ENCODE measurements at regions not wholly inside any gene's neighbourhood (a gene's known extent, or its start where the extent isn't known, plus 50 kb on each side); places are given as distances from the start of the nearest gene placed in this dataset.

DNA sequence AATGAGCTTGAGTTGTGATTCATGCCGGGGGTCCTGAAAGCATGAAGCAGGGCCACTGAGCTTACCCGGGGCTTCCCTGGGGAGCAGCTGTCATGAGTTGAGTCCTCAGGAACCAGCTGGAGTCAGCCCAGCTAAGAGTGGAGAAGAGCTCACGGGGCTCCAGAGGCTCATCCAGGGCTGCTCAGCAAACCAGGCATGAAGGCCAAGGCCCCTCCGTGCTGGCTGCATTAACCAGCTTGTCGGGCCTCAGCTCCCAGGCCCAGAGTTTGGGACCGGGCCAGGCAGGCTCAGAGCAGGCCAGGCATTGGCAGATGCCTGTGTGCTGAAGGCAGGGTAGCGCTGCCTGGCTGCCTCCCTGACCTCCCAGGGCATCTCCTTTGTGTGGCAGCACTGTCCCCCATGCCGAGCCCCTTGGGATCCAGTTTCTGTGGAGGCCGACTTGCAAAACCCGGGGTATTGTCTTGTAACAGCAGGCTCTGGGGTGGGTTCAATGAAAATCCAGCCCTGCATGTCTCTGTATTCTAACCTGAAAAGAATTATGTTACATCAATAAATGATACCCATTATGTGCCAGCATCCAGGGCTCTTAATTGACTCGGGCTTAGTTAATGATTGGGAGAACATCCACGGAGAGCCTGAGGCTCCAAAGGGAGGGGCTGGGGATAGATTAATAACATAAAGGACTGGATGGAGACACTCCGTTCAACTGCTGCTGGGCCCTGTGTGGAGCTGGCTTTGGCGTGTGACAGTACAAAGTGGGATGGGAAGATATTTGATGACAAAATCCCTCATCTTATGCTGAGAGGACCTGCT lies 68.0 kb upstream of the MSX1 start:
- dilution Hi-C loops (cut with MboI; ENCODE audit: extremely low pct_ligation_motif_present, low sequenced_read_pairs) (no loop called here), intact Hi-C loops (cut with micrococcal nuclease) (no loop called here)
- BruUV-seq (replicated peaks), result no TSS peak
- TF ChIP-seq, protein P1, sequence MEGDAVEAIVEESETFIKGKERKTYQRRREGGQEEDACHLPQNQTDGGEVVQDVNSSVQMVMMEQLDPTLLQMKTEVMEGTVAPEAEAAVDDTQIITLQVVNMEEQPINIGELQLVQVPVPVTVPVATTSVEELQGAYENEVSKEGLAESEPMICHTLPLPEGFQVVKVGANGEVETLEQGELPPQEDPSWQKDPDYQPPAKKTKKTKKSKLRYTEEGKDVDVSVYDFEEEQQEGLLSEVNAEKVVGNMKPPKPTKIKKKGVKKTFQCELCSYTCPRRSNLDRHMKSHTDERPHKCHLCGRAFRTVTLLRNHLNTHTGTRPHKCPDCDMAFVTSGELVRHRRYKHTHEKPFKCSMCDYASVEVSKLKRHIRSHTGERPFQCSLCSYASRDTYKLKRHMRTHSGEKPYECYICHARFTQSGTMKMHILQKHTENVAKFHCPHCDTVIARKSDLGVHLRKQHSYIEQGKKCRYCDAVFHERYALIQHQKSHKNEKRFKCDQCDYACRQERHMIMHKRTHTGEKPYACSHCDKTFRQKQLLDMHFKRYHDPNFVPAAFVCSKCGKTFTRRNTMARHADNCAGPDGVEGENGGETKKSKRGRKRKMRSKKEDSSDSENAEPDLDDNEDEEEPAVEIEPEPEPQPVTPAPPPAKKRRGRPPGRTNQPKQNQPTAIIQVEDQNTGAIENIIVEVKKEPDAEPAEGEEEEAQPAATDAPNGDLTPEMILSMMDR (IDR thresholded peaks at IDR 0.05; ENCODE audit: extremely low read depth in 1 of 2, insufficient read depth in 1 of 2, low read depth in 1 of 2, low read length in 2 of 2), result no peak
- TF ChIP-seq GATA2 (IDR thresholded peaks at IDR 0.05; ENCODE audit: insufficient read depth, insufficient read length, low read depth, low read length) (no peak), FOS (IDR thresholded peaks at IDR 0.05; ENCODE audit: borderline replicate concordance, insufficient read depth, low read length) (no peak), EZH2 (IDR thresholded peaks at IDR 0.05; ENCODE audit: borderline replicate concordance, low read depth, low read length, severe bottlenecking) (no peak), POLR2AphosphoS5 (IDR thresholded peaks at IDR 0.05; ENCODE audit: insufficient read depth, low read depth, low read length) (no peak), MYC (IDR thresholded peaks at IDR 0.05; ENCODE audit: low read depth, low read length) (no peak), JUN (IDR thresholded peaks at IDR 0.05; ENCODE audit: borderline replicate concordance, insufficient read depth, insufficient read length, low read depth) (no peak), POLR2A (IDR thresholded peaks at IDR 0.05; ENCODE audit: low read depth, low read length) (no peak)
- TF ChIP-seq, protein P2, sequence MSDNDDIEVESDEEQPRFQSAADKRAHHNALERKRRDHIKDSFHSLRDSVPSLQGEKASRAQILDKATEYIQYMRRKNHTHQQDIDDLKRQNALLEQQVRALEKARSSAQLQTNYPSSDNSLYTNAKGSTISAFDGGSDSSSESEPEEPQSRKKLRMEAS (IDR thresholded peaks at IDR 0.05; ENCODE audit: insufficient read depth, insufficient read length), result no peak
- H3K4me3 ChIP-seq (replicated peaks in 1 of 3; ENCODE audit: insufficient read depth in 1 of 3, low read depth in 1 of 3, low read length in 3 of 3), result no peak overlapping the region
- no peak overlapping the region for H2AFZ ChIP-seq (ENCODE audit: low read depth, low read length)
- H3K27ac ChIP-seq (ENCODE audit: insufficient read depth, low read depth, low read length), result no peak overlapping the region
- DNase-seq (ENCODE audit: low read depth, low spot score) (no peak), FAIRE-seq (no peak)
- no peak overlapping the region for H3K9ac ChIP-seq (replicated peaks; ENCODE audit: extremely low read depth, insufficient read depth, low read length)
- H3K9me1 ChIP-seq (replicated peaks; ENCODE audit: control insufficient read depth, extremely low read depth, insufficient read depth, low read length), result no peaks in the 10 kb centered on the region
- H3K36me3 ChIP-seq (ENCODE audit: control insufficient read depth in 2 of 2, extremely low read depth in 1 of 2, insufficient read depth in 2 of 2, low read length in 2 of 2), result no peaks in the 10 kb centered on the region
- H3K4me1 ChIP-seq (ENCODE audit: control insufficient read depth, extremely low read depth, insufficient read depth, low read length), result no peaks in the 10 kb centered on the region
- CTCF ChIA-PET, result interaction anchor here (1.6 kb wide), 1 partner anchor 33 kb away, joined by 3 read pairs; no protein-coding TSS in a partner anchor
- H3K79me2 ChIP-seq (ENCODE audit: control insufficient read depth, insufficient read depth, low read length), result no peaks in the 10 kb centered on the region
- no peak overlapping the region for H3K4me2 ChIP-seq (ENCODE audit: insufficient read depth, low read length)
- POLR2A ChIA-PET, result no interaction called here
- no peaks in the 10 kb centered on the region for H3K9me3 ChIP-seq (replicated peaks; ENCODE audit: control insufficient read depth, insufficient read depth, low read length)
- H4K20me1 ChIP-seq (replicated peaks; ENCODE audit: control insufficient read depth, extremely low read depth, insufficient read depth, low read length), result no peaks in the 10 kb centered on the region
- no peaks in the 10 kb centered on the region for H3K27me3 ChIP-seq (ENCODE audit: control insufficient read depth in 2 of 2, insufficient read depth in 2 of 2, low read length in 2 of 2)

Measured in endothelial cell of umbilical vein (primary cell).